Left ventricle myocardium inferior (tissue), 1 donor: ENCODE measurements at regions not wholly inside any gene's neighbourhood (a gene's known extent, or its start where the extent isn't known, plus 50 kb on each side); places are given as distances from the start of the nearest gene placed in this dataset.

Source experiments
- DNase-seq: peaks from one replicate; pipeline ENCODE4 v3.0.0-alpha.2; 2020
- H3K27ac ChIP-seq: fragments of 200-600 bp; replicated peaks from 2 replicates; pipeline ENCODE4 v1.8.0; 2021
- H3K27me3 ChIP-seq: fragments of 200-600 bp; 2 replicates; pipeline ENCODE4 v1.8.0; 2021; ENCODE audit warnings: low read depth
- H3K36me3 ChIP-seq: fragments of 200-600 bp; 2 replicates; pipeline ENCODE4 v1.8.0; 2021
- H3K4me1 ChIP-seq: fragments of 200-600 bp; 2 replicates; pipeline ENCODE4 v1.8.0; 2021
- H3K4me3 ChIP-seq: fragments of 200-600 bp; 2 replicates; pipeline ENCODE4 v1.8.0; 2021; ENCODE audit warnings: mild to moderate bottlenecking, moderate library complexity
- H3K9me3 ChIP-seq: fragments of 200-600 bp; replicated peaks from 2 replicates; pipeline ENCODE4 v1.8.0; 2021
- CTCF ChIP-seq: fragments of 200-600 bp; IDR thresholded peaks from 2 replicates; pipeline ENCODE4 v1.8.0; 2021; ENCODE audit warnings: antibody characterized with exemption, mild to moderate bottlenecking, borderline replicate concordance
- intact Hi-C: fragments of 100-400 bp; cut with micrococcal nuclease; formaldehyde crosslinking; loops from one replicate; pipeline ENCODE4 v1.11.0; 2022
- donor health status: DM: no; HTN: yes; CAD: no; lungs with severe emphysema.

DNA sequence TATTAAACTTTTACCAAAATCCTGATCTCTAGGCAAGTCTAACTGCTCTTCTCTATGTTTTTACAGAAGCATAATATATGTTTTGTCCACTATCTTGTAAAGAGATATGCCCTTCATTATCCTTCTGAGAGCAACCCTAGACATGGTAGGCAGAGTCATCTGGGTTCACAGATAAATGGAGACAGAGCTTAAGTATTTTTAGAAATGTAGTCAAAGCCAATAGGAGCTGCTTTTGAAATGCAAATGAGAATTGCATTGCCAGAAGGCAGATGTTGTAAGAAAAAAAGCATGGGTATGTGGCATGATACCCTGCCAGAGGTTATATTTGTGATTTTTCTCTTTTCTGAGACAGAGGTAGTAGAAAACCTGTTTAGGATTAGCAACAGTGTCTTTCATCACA lies 964.8 kb downstream of the SORCS3 start:
- H3K36me3 ChIP-seq = no peaks in the 10 kb centered on the region
- intact Hi-C loops = no loop called here
- no peak overlapping the region for H3K4me3 ChIP-seq
- peak overlapping the region; percentile 24 for H3K27ac ChIP-seq
- no peak for TF ChIP-seq CTCF
- peaks cover 38% of the 10 kb centered on the region for H3K9me3 ChIP-seq
- H3K27me3 ChIP-seq = no peaks in the 10 kb centered on the region
- H3K4me1 ChIP-seq = peaks cover 3% of the 10 kb centered on the region
- DNase-seq = no peak

DNA sequence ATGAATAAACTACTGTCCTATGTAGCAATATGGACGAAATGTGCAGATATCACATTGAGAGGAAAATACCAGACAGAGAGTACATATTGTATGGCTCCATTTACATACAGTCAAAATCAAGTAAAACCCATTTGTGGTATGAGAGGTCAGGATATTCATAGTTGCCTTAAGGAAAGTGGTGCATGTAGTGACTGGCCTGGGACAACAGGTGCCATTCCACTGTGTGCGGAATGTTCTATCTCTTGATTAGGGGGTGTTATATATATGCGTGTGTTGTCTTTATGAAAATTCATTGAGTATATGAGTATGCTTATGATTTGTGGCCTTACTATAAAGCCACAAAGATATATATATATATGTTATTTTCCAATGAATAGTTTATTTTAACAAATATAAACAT lies 964.0 kb downstream of the SORCS3 start:
- peaks cover 38% of the 10 kb centered on the region for H3K9me3 ChIP-seq
- TF ChIP-seq CTCF = no peak
- H3K27me3 ChIP-seq = no peaks in the 10 kb centered on the region
- peaks cover 3% of the 10 kb centered on the region for H3K4me1 ChIP-seq
- no peak overlapping the region for H3K27ac ChIP-seq
- DNase-seq = no peak
- intact Hi-C loops = no loop called here
- H3K36me3 ChIP-seq = no peaks in the 10 kb centered on the region
- H3K4me3 ChIP-seq = no peak overlapping the region

DNA sequence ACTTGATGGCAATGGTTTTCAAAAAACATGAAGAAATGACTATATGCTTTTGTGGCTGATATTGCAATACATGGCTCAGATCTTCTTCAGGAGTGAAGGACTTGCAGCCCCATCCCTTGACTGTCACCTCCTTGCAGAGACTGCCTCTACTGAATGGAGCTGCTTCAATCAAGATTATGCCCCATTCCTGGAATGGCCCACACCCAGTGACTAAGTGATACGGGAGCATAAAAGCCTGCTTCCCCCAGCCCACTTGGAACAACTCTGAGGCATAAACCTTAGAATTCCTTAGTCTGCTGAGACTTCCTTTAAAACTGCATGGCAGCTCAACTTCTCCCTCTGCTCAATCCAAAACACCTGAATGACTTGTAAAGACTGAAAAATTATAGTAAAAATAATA lies 957.1 kb downstream of the SORCS3 start:
- intact Hi-C loops = no loop called here
- H3K4me3 ChIP-seq = no peak overlapping the region

DNA sequence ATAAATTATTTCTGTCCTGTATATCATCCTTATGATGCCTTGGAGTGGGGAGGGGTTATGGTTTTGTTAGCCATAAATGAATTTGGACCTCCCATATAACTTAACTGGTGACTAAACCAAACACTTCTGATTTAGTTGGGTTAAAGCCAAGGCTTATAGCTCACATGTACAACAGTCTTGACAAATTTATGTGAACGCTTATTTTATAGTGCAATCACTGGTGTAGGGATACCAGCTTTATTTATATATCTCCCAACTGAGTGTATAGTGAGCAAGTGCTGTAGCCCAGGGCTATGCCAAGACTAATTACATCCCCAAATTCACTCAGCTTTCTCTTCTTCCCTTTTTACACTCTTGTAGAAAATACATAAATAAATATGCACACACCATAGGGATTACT lies 956.2 kb downstream of the SORCS3 start:
- no peak overlapping the region for H3K4me3 ChIP-seq
- H3K27me3 ChIP-seq = no peaks in the 10 kb centered on the region
- no peak overlapping the region for H3K27ac ChIP-seq
- intact Hi-C loops = no loop called here
- no peaks in the 10 kb centered on the region for H3K4me1 ChIP-seq
- no peak for DNase-seq
- peaks cover under 1% of the 10 kb centered on the region for H3K9me3 ChIP-seq
- no peaks in the 10 kb centered on the region for H3K36me3 ChIP-seq
- no peak for TF ChIP-seq CTCF

More for the DNA sequence above, 957.1 kb downstream of the SORCS3 start:
- Histone ChIP-seq H3K27ac (no peak overlapping the region), H3K9me3 (peaks cover 9% of the 10 kb centered on the region), H3K36me3 (no peaks in the 10 kb centered on the region), H3K27me3 (no peaks in the 10 kb centered on the region), H3K4me1 (no peaks in the 10 kb centered on the region)
- no peak for TF ChIP-seq CTCF
- no peak for DNase-seq

GRCh38 chr10:105596749-105597148 lies 955.7 kb downstream of the SORCS3 start:
- H3K9me3 ChIP-seq = no peaks in the 10 kb centered on the region
- DNase-seq = no peak
- H3K4me3 ChIP-seq = no peak overlapping the region
- intact Hi-C loops = no loop called here
- H3K4me1 ChIP-seq = no peaks in the 10 kb centered on the region
- no peaks in the 10 kb centered on the region for H3K27me3 ChIP-seq
- H3K27ac ChIP-seq = no peak overlapping the region
- no peaks in the 10 kb centered on the region for H3K36me3 ChIP-seq
- no peak for TF ChIP-seq CTCF

- Histone ChIP-seq H3K4me1 (no peaks in the 10 kb centered on the region), H3K4me3 (no peak overlapping the region), H3K27ac (no peak overlapping the region), H3K36me3 (no peaks in the 10 kb centered on the region), H3K27me3 (no peaks in the 10 kb centered on the region), H3K9me3 (no peaks in the 10 kb centered on the region)
- no peak for TF ChIP-seq CTCF
- DNase-seq = no peak
- intact Hi-C loops = no loop called here
Measured at GRCh38 chr10:105594296-105594695, 953.2 kb downstream of the SORCS3 start.
